ENCODE measurements at regions not wholly inside any gene's neighbourhood (a gene's known extent, or its start where the extent isn't known, plus 50 kb on each side); places are given as distances from the start of the nearest gene placed in this dataset.

- DNase-seq (ENCODE audit: low read depth, low spot score): peak; percentile 44
Observed at GRCh38 chr5:168227001-168227400, 64.4 kb upstream of the WWC1 start.

- no peak for DNase-seq (ENCODE audit: low read depth, low spot score)
Observed at GRCh38 chr5:168227973-168228615, 63.4 kb upstream of the WWC1 start.

- no peak for DNase-seq (ENCODE audit: low read depth, low spot score)
Observed at GRCh38 chr5:168228668-168229067, 62.8 kb upstream of the WWC1 start.

GRCh38 chr5:168234133-168234532 lies 57.3 kb upstream of the WWC1 start:
- DNase-seq (ENCODE audit: low read depth, low spot score): no peak

GRCh38 chr5:168238463-168238862 lies 53.0 kb upstream of the WWC1 start:
- no peak for DNase-seq (ENCODE audit: low read depth, low spot score)

- no peak for DNase-seq (ENCODE audit: low read depth, low spot score)
Observed at GRCh38 chr5:168239325-168239724, 52.1 kb upstream of the WWC1 start.

Measured in pulmonary artery endothelial cell (primary cell).